GM12875 (cell line): ENCODE measurements at regions not wholly inside any gene's neighbourhood (a gene's known extent, or its start where the extent isn't known, plus 50 kb on each side); places are given as distances from the start of the nearest gene placed in this dataset.

Experiments used
- H3K4me3 ChIP-seq: one replicate; pipeline ENCODE4 v1.5.1; 2011; ENCODE audit warnings: low read depth, low read length, control low read depth
- TF ChIP-seq, protein P1 (sequence below): IDR thresholded peaks from 2 replicates; pipeline ENCODE4 v1.5.1; 2011; ENCODE audit warnings: low read depth, mild to moderate bottlenecking, control low read depth, inconsistent platforms, low read length, moderate library complexity, borderline replicate concordance; ENCODE audit not compliant: insufficient read depth

DNA sequence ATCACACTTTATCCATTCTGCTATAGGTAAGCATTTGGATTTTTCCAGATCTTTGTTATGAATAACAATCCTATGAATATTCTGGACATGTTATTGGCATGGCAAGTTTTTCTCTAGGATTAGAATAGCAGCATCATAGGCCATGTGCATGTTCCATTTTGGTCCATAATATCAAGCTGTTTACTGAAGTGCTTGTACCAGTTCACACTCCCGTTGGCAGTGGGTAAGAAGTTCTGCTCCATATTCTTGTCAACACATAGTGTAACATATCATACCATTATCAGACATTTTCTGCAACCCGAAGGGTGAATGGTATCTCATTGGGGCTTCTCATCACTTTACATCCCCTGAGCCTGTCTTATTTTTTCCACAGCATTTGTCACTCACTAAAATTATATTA is 661.9 kb upstream of the SALL1 start:
- TF ChIP-seq, protein P1, sequence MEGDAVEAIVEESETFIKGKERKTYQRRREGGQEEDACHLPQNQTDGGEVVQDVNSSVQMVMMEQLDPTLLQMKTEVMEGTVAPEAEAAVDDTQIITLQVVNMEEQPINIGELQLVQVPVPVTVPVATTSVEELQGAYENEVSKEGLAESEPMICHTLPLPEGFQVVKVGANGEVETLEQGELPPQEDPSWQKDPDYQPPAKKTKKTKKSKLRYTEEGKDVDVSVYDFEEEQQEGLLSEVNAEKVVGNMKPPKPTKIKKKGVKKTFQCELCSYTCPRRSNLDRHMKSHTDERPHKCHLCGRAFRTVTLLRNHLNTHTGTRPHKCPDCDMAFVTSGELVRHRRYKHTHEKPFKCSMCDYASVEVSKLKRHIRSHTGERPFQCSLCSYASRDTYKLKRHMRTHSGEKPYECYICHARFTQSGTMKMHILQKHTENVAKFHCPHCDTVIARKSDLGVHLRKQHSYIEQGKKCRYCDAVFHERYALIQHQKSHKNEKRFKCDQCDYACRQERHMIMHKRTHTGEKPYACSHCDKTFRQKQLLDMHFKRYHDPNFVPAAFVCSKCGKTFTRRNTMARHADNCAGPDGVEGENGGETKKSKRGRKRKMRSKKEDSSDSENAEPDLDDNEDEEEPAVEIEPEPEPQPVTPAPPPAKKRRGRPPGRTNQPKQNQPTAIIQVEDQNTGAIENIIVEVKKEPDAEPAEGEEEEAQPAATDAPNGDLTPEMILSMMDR, result no peak
- H3K4me3 ChIP-seq, result no peak overlapping the region

DNA sequence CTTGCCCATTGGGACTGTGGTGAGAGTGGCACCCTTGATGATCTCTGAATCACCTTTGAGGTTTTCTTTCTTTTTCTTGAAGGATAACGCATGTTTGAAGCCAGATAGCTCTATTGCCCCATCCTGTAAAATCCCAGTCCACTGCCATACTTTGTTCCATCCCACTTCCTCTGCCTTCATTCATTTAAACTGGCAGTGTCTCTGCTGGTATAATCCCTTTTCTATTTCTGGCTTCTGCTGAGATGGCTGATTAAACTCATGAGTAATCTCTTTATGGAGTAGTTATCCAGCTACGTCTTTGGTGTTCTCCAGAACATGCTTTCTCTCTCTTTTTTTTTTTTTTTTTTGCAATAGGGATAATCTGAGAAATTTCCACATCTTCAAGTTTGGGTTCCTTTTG is 656.5 kb upstream of the SALL1 start:
- TF ChIP-seq, protein P1, result no peak
- no peak overlapping the region for H3K4me3 ChIP-seq

DNA sequence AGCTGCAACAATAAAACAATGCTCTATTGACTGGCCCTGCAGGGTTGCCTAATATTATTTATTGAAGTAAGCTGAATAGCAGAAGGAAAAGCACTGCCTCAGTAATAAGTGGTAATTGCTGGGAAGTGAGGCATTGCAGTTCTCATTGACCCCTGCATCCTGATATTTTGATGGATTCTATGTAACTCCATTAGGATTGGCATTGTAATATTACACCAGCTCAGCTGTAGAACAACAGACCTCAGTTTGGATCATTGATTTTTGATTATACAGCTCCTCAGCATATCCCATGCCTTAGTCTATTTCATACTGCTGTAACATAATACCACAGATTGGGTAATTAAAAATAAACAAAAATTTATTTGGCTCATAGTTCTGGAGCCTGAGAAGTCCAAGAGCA is 650.6 kb upstream of the SALL1 start:
- H3K4me3 ChIP-seq, result no peak overlapping the region
- TF ChIP-seq, protein P1, result no peak

DNA sequence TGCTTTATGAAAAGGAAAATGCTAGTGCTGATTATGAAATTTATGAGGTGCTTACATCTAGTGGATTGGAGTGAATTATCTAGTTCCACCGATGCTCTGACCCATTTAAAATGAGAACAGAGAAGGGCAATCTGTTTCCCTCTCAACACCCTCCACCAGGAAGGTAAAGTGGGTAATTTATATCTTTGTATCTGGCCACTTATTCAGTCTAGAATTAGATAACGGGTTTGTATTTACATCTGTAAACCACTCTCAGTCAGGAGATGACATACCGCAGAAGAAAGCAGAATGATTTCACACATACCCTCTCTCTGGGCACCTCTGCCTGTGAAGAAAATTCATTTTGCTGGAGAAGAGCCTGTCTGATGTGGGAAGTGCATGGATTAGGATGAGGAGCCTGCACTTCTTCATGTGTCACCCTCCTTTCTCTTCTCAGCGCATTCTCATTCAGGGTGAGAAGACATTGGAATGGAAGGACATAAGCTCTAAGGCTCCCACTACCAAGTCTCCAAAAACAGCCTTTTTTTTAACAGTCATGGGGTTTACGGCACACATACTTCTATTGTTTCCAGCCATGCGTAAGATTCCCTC is 646.7 kb upstream of the SALL1 start:
- H3K4me3 ChIP-seq, result no peak overlapping the region
- TF ChIP-seq, protein P1, result no peak

DNA sequence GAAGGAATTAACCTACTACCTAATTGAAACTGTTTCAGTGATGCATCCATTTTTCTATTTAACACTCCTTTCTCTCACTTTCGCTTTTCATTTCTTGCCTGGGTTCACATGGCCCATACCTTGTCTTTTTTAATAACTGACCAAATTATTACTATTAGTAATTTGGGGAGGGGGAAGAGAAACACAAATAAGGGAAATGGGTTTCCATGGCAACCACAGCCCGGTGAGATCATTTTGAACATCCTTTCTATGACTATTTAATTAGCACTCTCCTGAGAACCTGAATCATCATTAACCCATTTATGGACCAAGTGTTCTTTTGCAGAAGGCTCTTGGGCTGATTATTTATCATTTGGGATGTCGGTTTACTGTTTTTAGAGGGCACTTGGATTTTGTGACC is 628.2 kb upstream of the SALL1 start:
- TF ChIP-seq, protein P1, result no peak
- H3K4me3 ChIP-seq, result no peak overlapping the region

DNA sequence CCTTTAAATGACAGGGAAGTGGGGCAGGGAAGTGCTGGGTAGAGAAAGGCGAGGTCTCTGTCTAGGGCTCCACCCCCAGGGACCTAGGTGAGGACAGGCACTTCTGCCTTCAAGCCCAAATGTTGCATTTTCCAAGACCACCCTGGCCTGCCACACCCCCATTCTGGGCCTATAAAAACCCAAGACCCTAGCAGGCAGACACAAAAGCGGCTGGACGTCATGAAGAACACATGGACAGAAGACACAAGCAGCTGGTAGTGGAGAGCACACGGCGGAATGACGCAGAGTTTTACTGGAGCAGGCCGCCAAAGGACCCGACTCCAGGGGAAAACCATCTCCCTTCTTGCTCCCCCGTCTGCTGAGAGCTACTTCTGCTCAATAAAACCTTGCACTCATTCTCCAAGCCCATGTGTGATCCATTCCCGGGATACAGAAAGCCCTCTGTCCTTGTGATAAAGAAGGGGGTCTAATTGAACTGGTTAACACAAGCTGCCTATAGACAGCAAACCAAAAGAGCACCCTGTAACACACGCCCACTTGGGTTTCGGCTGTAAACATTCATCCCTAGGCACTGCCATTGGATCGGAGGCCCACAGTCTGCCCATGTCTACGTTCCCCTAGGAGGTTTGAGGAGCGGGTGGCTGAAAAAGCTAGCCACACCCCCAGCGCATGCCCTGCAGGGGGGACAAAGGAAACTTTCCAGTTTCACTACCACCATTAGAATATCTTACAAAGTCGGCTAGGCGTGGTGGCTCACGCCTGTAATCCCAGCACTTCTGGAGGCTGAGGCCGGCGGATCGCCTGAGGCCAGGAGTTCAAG is 622.2 kb upstream of the SALL1 start:
- H3K4me3 ChIP-seq, result no peak overlapping the region

More for the DNA sequence above, 622.2 kb upstream of the SALL1 start:
- TF ChIP-seq, protein P1, result no peak
